Type B pancreatic cell (in vitro differentiated cells): ENCODE measurements at regions not wholly inside any gene's neighbourhood (a gene's known extent, or its start where the extent isn't known, plus 50 kb on each side); places are given as distances from the start of the nearest gene placed in this dataset.

Experiments used
- DNase-seq: peaks from one replicate; pipeline ENCODE4 v3.0.0; 2021; ENCODE audit warnings: mixed read lengths; ENCODE audit not compliant: unreplicated experiment; ENCODE audit errors: extremely low spot score
- H3K27ac Mint-ChIP-seq: 2 replicates; pipeline ENCODE4 v1.8.0; 2021; ENCODE audit warnings: mild to moderate bottlenecking, mixed read lengths
- H3K27me3 Mint-ChIP-seq: 2 replicates; pipeline ENCODE4 v1.8.0; 2021; ENCODE audit warnings: mixed read lengths
- H3K36me3 Mint-ChIP-seq: 2 replicates; pipeline ENCODE4 v1.8.0; 2021; ENCODE audit warnings: mixed read lengths
- H3K4me1 Mint-ChIP-seq: one replicate; pipeline ENCODE4 v1.8.0; 2021; ENCODE audit warnings: mixed read lengths; ENCODE audit not compliant: unreplicated experiment
- H3K4me3 Mint-ChIP-seq: 2 replicates; pipeline ENCODE4 v1.8.0; 2021; ENCODE audit warnings: mild to moderate bottlenecking, mixed read lengths
- H3K9me3 Mint-ChIP-seq: 2 replicates; pipeline ENCODE4 v1.8.0; 2021; ENCODE audit warnings: mixed read lengths
- TF ChIP-seq, protein P1 (sequence below): fragments of 200-600 bp; sonication (generic); conservative IDR thresholded peaks from 2 replicates; pipeline ENCODE4 v1.5.0; 2021; ENCODE audit warnings: antibody characterized with exemption, mild to moderate bottlenecking

DNA sequence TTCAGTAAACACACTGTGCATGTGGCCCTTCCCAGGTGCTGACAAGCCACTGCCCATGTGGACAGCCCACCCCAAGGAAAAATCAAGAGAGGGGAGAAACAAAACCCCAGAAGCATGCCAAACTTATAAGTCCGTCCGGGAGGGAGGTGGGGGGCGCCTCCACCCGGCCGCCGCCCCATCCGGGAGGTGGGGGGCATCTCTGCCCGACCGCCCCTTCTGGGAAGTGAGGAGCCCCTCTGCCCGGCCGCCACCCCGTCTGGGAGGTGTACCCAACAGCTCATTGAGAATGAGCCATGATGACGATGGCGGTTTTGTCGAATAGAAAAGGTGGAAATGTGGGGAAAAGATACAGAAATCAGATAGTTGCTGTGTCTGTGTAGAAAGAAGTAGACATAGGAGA lies 53.8 kb upstream of the C2CD4B start:
- no peaks in the 10 kb centered on the region for H3K27me3 Mint-ChIP-seq
- peaks cover 6% of the 10 kb centered on the region for H3K9me3 Mint-ChIP-seq
- TF ChIP-seq, protein P1, sequence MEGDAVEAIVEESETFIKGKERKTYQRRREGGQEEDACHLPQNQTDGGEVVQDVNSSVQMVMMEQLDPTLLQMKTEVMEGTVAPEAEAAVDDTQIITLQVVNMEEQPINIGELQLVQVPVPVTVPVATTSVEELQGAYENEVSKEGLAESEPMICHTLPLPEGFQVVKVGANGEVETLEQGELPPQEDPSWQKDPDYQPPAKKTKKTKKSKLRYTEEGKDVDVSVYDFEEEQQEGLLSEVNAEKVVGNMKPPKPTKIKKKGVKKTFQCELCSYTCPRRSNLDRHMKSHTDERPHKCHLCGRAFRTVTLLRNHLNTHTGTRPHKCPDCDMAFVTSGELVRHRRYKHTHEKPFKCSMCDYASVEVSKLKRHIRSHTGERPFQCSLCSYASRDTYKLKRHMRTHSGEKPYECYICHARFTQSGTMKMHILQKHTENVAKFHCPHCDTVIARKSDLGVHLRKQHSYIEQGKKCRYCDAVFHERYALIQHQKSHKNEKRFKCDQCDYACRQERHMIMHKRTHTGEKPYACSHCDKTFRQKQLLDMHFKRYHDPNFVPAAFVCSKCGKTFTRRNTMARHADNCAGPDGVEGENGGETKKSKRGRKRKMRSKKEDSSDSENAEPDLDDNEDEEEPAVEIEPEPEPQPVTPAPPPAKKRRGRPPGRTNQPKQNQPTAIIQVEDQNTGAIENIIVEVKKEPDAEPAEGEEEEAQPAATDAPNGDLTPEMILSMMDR = no peak
- H3K4me1 Mint-ChIP-seq = no peaks in the 10 kb centered on the region
- no peak overlapping the region for H3K27ac Mint-ChIP-seq
- H3K36me3 Mint-ChIP-seq = no peaks in the 10 kb centered on the region
- no peak overlapping the region for H3K4me3 Mint-ChIP-seq
- DNase-seq = no peak

DNA sequence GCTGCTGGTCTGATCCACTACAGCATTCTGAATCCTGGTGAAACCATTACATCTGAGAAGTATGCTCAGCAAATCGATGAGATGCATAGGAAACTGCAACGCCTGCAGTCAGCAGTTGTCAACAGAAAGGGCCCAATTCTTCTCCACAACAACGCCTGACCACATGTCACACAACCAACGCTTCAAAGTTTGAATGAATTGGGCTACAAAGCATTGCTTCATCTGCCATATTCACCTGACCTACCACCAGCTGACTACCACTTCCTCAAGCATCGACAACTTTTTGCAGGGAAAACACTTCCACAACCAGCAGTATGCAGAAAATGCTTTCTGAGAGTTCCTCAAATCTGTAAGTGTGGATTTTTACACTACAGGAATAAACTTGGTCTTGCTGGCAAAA lies 54.7 kb upstream of the C2CD4B start:
- Mint-ChIP-seq H3K27me3 (no peaks in the 10 kb centered on the region), H3K27ac (no peak overlapping the region), H3K36me3 (no peaks in the 10 kb centered on the region), H3K9me3 (peaks cover 10% of the 10 kb centered on the region), H3K4me1 (no peaks in the 10 kb centered on the region), H3K4me3 (no peak overlapping the region)
- no peak for DNase-seq
- TF ChIP-seq, protein P1 = no peak

DNA sequence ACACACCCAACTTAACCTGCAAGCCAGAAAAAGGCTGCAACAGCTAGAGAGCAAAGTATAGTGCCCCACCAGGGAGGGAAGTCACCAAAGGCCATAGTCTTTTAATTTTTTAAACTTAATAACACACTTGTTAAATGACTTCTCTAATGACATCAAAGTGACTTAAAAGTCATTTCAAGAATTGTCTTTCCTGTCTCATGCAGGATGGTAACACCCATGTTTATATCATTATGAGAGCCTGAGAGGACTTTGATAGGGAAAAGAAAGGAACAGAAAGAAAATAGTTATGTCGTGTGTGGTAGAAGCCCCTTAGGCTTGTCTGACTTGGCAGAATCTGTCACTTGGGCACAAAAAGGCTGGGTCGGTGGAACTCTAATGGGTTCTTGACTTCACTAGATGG lies 57.9 kb upstream of the C2CD4B start:
- Mint-ChIP-seq H3K4me1 (no peaks in the 10 kb centered on the region), H3K4me3 (no peak overlapping the region), H3K27ac (no peak overlapping the region), H3K36me3 (no peaks in the 10 kb centered on the region), H3K27me3 (no peaks in the 10 kb centered on the region), H3K9me3 (peaks cover 11% of the 10 kb centered on the region)
- TF ChIP-seq, protein P1 = no peak
- no peak for DNase-seq

DNA sequence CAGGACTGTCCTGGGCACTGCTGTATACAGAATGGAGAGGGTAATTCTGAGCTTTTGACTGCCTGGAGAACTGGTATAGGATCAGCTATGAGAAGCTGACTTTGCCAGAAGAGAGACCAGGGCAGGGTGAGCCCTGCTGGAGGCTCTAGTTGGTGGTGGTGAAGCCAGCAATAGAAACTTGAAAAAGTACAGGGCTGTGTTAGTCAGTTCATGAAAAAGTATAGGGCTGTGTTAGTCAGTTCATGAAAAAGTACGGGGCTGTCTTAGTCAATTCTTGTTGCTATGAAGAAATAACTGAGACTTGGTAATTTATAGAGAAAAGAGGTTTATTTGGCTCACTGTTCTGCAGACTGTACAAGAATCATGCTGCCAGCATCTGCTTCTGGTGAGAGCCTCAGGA lies 63.5 kb upstream of the C2CD4B start:
- TF ChIP-seq, protein P1 = no peak
- DNase-seq = no peak
- H3K4me3 Mint-ChIP-seq = no peak overlapping the region
- peaks cover 7% of the 10 kb centered on the region for H3K4me1 Mint-ChIP-seq
- H3K9me3 Mint-ChIP-seq = peaks cover 5% of the 10 kb centered on the region
- H3K27ac Mint-ChIP-seq = no peak overlapping the region
- H3K27me3 Mint-ChIP-seq = no peaks in the 10 kb centered on the region
- no peaks in the 10 kb centered on the region for H3K36me3 Mint-ChIP-seq

DNA sequence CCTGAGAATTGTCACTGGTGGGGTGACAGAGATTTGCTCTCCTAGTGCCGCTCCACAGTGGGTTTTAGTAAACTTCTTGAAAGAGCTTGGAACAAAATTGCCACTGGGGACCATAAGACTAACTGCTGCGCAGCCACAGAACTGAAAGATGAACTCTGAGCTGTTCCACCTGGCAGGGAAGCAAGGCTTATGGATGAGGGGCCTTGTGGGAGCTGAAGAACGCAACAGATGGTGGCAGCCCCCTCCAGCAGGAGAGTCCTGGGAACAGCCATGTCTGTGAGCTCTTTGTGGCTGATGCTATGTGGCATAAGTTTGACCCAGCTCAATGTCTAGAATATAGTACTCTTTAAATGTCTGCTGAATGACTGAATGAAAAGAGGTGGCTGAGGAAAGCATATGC lies 66.8 kb upstream of the C2CD4B start:
- no peaks in the 10 kb centered on the region for H3K36me3 Mint-ChIP-seq

More for the DNA sequence above, 66.8 kb upstream of the C2CD4B start:
- H3K4me3 Mint-ChIP-seq = no peak overlapping the region
- H3K27me3 Mint-ChIP-seq = no peaks in the 10 kb centered on the region
- H3K27ac Mint-ChIP-seq = no peak overlapping the region
- TF ChIP-seq, protein P1 = no peak
- peaks cover 7% of the 10 kb centered on the region for H3K4me1 Mint-ChIP-seq
- no peaks in the 10 kb centered on the region for H3K9me3 Mint-ChIP-seq
- no peak for DNase-seq
